Cerebellar nuclear complex (tissue), 1 donor: ENCODE measurements at regions not wholly inside any gene's neighbourhood (a gene's known extent, or its start where the extent isn't known, plus 50 kb on each side); places are given as distances from the start of the nearest gene placed in this dataset.
"Not testable (repeated sequence)": the region's sequence is repeated elsewhere in the genome, so short reads cannot be mapped to it uniquely, and the experiment has no call there.

Experiments used
- DNase-seq, 2 experiments: peaks; one replicate each; lab custom pipeline; 2025; lab: John Stamatoyannopoulos, UW

GRCh38 chr3:56924700-56925099, 123.0 kb upstream of the ARHGEF3 start:
- DNase-seq: not testable (repeated sequence)

GRCh38 chr3:56923526-56924224, 121.9 kb upstream of the ARHGEF3 start:
- no peak for DNase-seq

- DNase-seq: no peak
These were observed 120.1 kb upstream of the ARHGEF3 start for GRCh38 chr3:56921573-56922453.

- no peak for DNase-seq
These were observed 118.0 kb upstream of the ARHGEF3 start for GRCh38 chr3:56919797-56920195.

- DNase-seq: no peak
These were observed 117.5 kb upstream of the ARHGEF3 start for GRCh38 chr3:56919137-56919796.

- no peak for DNase-seq
These were observed 116.4 kb upstream of the ARHGEF3 start for GRCh38 chr3:56918111-56918568.

GRCh38 chr3:56917361-56918110, 115.8 kb upstream of the ARHGEF3 start:
- DNase-seq: no peak

- no peak for DNase-seq
These were observed 115.1 kb upstream of the ARHGEF3 start for GRCh38 chr3:56916716-56917360.

- DNase-seq: no peak
These were observed 114.3 kb upstream of the ARHGEF3 start for GRCh38 chr3:56915966-56916586.

GRCh38 chr3:56914646-56915045, 112.9 kb upstream of the ARHGEF3 start:
- DNase-seq: no peak

GRCh38 chr3:56911363-56911762, 109.6 kb upstream of the ARHGEF3 start:
- no peak for DNase-seq

- no peak for DNase-seq
These were observed 107.6 kb upstream of the ARHGEF3 start for GRCh38 chr3:56909349-56909748.

- no peak for DNase-seq
These were observed 106.3 kb upstream of the ARHGEF3 start for GRCh38 chr3:56908004-56908403.

- DNase-seq: no peak
These were observed 102.9 kb upstream of the ARHGEF3 start for GRCh38 chr3:56904552-56905215.

- no peak for DNase-seq
These were observed 101.6 kb upstream of the ARHGEF3 start for GRCh38 chr3:56903231-56903782.

GRCh38 chr3:56902468-56903160, 100.9 kb upstream of the ARHGEF3 start:
- DNase-seq: no peak

GRCh38 chr3:56900801-56901200, 99.1 kb upstream of the ARHGEF3 start:
- DNase-seq: no peak

- DNase-seq: no peak
These were observed 98.1 kb upstream of the ARHGEF3 start for GRCh38 chr3:56899851-56900250.

GRCh38 chr3:56899078-56899477, 97.3 kb upstream of the ARHGEF3 start:
- no peak for DNase-seq
